IPS-20b (cell line): ENCODE measurements at regions not wholly inside any gene's neighbourhood (a gene's known extent, or its start where the extent isn't known, plus 50 kb on each side); places are given as distances from the start of the nearest gene placed in this dataset.

Experiments
- H3K27ac ChIP-seq: one replicate; pipeline ENCODE4 v1.5.1; 2013; ENCODE audit warnings: low read length
- H3K27me3 ChIP-seq: 2 replicates; pipeline ENCODE4 v1.6.1; 2013; ENCODE audit warnings: mild to moderate bottlenecking, low read length, inconsistent platforms; ENCODE audit not compliant: insufficient read depth
- H3K36me3 ChIP-seq: 2 replicates; pipeline ENCODE4 v1.6.1; 2013; ENCODE audit warnings: low read depth, mild to moderate bottlenecking, inconsistent platforms, low read length, moderate library complexity; ENCODE audit not compliant: insufficient read depth
- H3K4me1 ChIP-seq: 2 replicates; pipeline ENCODE4 v1.6.1; 2013; ENCODE audit warnings: mild to moderate bottlenecking, control low read depth, inconsistent platforms, low read length, moderate library complexity; ENCODE audit not compliant: insufficient read depth
- H3K4me3 ChIP-seq: 2 replicates; pipeline ENCODE4 v1.5.1; 2013; ENCODE audit warnings: mild to moderate bottlenecking, low read length, inconsistent platforms
- H3K9ac ChIP-seq: 2 replicates; pipeline ENCODE4 v1.6.1; 2013; ENCODE audit warnings: low read depth, mild to moderate bottlenecking, inconsistent platforms, low read length, moderate library complexity
- H3K9me3 ChIP-seq: 2 replicates; pipeline ENCODE4 v1.6.1; 2013; ENCODE audit warnings: mild to moderate bottlenecking, low read depth, low read length, inconsistent platforms; ENCODE audit not compliant: insufficient read depth

GRCh38 chr15:31275331-31276262, 51.0 kb upstream of the KLF13 start:
- H3K4me1 ChIP-seq = no peaks in the 10 kb centered on the region
- H3K36me3 ChIP-seq = no peaks in the 10 kb centered on the region
- H3K9me3 ChIP-seq = no peaks in the 10 kb centered on the region
- no peak overlapping the region for H3K9ac ChIP-seq
- H3K27ac ChIP-seq = no peak overlapping the region
- no peaks in the 10 kb centered on the region for H3K27me3 ChIP-seq
- H3K4me3 ChIP-seq = no peak overlapping the region

- H3K27me3 ChIP-seq = no peaks in the 10 kb centered on the region
- H3K36me3 ChIP-seq = no peaks in the 10 kb centered on the region
- H3K9me3 ChIP-seq = no peaks in the 10 kb centered on the region
- H3K4me3 ChIP-seq = no peak overlapping the region
- no peak overlapping the region for H3K9ac ChIP-seq
- no peaks in the 10 kb centered on the region for H3K4me1 ChIP-seq
- no peak overlapping the region for H3K27ac ChIP-seq
Measured at GRCh38 chr15:31276596-31277298, 49.9 kb upstream of the KLF13 start.
